ENCODE measurements at regions not wholly inside any gene's neighbourhood (a gene's known extent, or its start where the extent isn't known, plus 50 kb on each side); places are given as distances from the start of the nearest gene placed in this dataset.

GRCh38 chr15:95503107-95503506 is 827.4 kb upstream of the NR2F2 start:
- TF ChIP-seq CTCF (IDR thresholded peaks at IDR 0.05; ENCODE audit: borderline replicate concordance, extremely low read depth, low read length, poor library complexity, severe bottlenecking) (no peak), EZH2 (IDR thresholded peaks at IDR 0.05; ENCODE audit: borderline replicate concordance, low read depth, low read length, severe bottlenecking) (no peak)
